ENCODE measurements at regions not wholly inside any gene's neighbourhood (a gene's known extent, or its start where the extent isn't known, plus 50 kb on each side); places are given as distances from the start of the nearest gene placed in this dataset.

DNA sequence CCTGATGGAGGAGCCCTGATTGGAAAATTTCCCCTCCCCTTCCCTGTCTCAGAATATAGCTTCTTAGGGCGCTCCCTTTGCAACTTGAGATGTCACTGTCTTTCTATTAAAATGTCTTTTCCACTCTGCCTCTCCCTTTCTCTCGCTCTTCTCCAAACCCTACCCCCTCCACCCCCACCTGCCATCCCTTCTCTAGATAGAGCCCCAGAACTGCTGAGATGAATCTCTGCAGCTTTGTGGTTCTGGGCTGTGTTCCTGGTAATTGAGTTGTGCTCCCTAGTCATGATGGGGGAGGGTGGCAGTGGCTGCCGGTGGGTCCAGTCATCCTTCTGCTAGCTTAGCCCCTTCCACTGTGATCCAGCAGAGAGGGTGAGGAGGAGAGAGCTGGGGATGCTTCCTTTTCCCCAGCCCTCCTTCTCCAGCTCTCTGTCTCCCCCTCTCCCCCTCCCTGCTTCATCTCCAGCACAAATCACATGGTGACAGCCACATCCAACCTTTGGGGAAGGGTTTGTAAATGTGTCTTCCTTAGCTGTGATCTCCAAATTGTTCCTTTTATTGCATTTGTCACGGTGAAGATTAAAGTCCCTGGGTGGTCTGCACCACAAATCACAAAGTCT lies 50.8 kb upstream of the BTRC start:
- H3K27me3 ChIP-seq: peaks cover 0 to under 1% (median 0%) of the 10 kb centered on the region in 4 donors
- TF ChIP-seq, protein P1, sequence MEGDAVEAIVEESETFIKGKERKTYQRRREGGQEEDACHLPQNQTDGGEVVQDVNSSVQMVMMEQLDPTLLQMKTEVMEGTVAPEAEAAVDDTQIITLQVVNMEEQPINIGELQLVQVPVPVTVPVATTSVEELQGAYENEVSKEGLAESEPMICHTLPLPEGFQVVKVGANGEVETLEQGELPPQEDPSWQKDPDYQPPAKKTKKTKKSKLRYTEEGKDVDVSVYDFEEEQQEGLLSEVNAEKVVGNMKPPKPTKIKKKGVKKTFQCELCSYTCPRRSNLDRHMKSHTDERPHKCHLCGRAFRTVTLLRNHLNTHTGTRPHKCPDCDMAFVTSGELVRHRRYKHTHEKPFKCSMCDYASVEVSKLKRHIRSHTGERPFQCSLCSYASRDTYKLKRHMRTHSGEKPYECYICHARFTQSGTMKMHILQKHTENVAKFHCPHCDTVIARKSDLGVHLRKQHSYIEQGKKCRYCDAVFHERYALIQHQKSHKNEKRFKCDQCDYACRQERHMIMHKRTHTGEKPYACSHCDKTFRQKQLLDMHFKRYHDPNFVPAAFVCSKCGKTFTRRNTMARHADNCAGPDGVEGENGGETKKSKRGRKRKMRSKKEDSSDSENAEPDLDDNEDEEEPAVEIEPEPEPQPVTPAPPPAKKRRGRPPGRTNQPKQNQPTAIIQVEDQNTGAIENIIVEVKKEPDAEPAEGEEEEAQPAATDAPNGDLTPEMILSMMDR (IDR thresholded peaks at IDR 0.05): no peak
- no peak for FAIRE-seq
- no peaks in the 10 kb centered on the region for H3K4me1 ChIP-seq
- no peaks in the 10 kb centered on the region for H3K9me3 ChIP-seq
- H3K36me3 ChIP-seq: no peaks in the 10 kb centered on the region
- H3K4me3 ChIP-seq: no peak overlapping the region
- no peak for ATAC-seq
- intact Hi-C loops (cut with DNase I): loop anchor here in 1 of 3 donors (10.0 kb wide), 1 partner anchor 142 kb away; no protein-coding TSS in a partner anchor
- DNase-seq: no peak
- WGBS, 2 donors: 55 to 60% methylated on average over 4 of the region's 4 CpGs
- H3K27ac ChIP-seq: no peak overlapping the region

Measured in pancreas (tissue), 10 donors.